Keratinocyte (primary cell): ENCODE measurements at regions not wholly inside any gene's neighbourhood (a gene's known extent, or its start where the extent isn't known, plus 50 kb on each side); places are given as distances from the start of the nearest gene placed in this dataset.

Source experiments
- DNase-seq: peaks from one replicate; pipeline ENCODE4 v3.0.0-alpha.2; 2011; ENCODE audit warnings: low read depth, missing footprints, low spot score
- FAIRE-seq: peaks from 2 replicates; lab custom pipeline; 2011; peaks lifted over from hg19 to GRCh38; lab: Jason Lieb, UNC
- H2AFZ ChIP-seq: 2 replicates; pipeline ENCODE4 v1.6.0; 2012; ENCODE audit warnings: low read length, control low read depth, inconsistent platforms; ENCODE audit not compliant: control insufficient read depth
- H3K27ac ChIP-seq: 2 replicates; pipeline ENCODE4 v1.5.1; 2011; ENCODE audit warnings: low read length; ENCODE audit not compliant: control insufficient read depth, insufficient read depth
- H3K27me3 ChIP-seq: 3 replicates; pipeline ENCODE4 v1.6.0; 2011; ENCODE audit warnings: low read length; ENCODE audit not compliant: control insufficient read depth, insufficient read depth; ENCODE audit errors: extremely low read depth
- H3K36me3 ChIP-seq, 2 experiments: 2 replicates in 1 of 2; 3 replicates in 1 of 2; pipeline ENCODE4 v1.5.1; 2011; ENCODE audit warnings: low read length in 2 of 2, mild to moderate bottlenecking in 1 of 2; ENCODE audit not compliant: control insufficient read depth in 2 of 2, insufficient read depth in 2 of 2; ENCODE audit errors: extremely low read depth in 1 of 2
- H3K4me1 ChIP-seq: 3 replicates; pipeline ENCODE4 v1.5.1; 2011; ENCODE audit warnings: low read length; ENCODE audit not compliant: control insufficient read depth, insufficient read depth; ENCODE audit errors: extremely low read depth
- H3K4me2 ChIP-seq: 3 replicates; pipeline ENCODE4 v1.6.0; 2011; ENCODE audit warnings: low read depth, low read length; ENCODE audit not compliant: control insufficient read depth, insufficient read depth; ENCODE audit errors: extremely low read depth
- H3K4me3 ChIP-seq, 3 experiments: fragments of 200-600 bp in 1 of 3; sonication (generic) in 1 of 3; 2 replicates in 2 of 3; 3 replicates in 1 of 3; pipeline ENCODE4 v1.5.1; 2011 to 2016; ENCODE audit warnings: low read length in 3 of 3, mild to moderate bottlenecking in 3 of 3, control low read depth in 2 of 3, inconsistent platforms in 1 of 3, low read depth in 1 of 3, mixed read lengths in 1 of 3, mixed run types in 1 of 3, moderate library complexity in 1 of 3; ENCODE audit not compliant: control insufficient read depth in 2 of 3, insufficient read depth in 2 of 3; ENCODE audit errors: extremely low read depth in 1 of 3
- H3K79me2 ChIP-seq: 2 replicates; pipeline ENCODE4 v1.6.0; 2012; ENCODE audit warnings: low read length; ENCODE audit not compliant: control insufficient read depth, insufficient read depth
- H3K9ac ChIP-seq: 3 replicates; pipeline ENCODE4 v1.6.0; 2011; ENCODE audit warnings: low read length; ENCODE audit not compliant: control insufficient read depth, insufficient read depth; ENCODE audit errors: extremely low read depth
- H3K9me1 ChIP-seq: 3 replicates; pipeline ENCODE4 v1.6.0; 2011; ENCODE audit warnings: low read length; ENCODE audit not compliant: control insufficient read depth, insufficient read depth; ENCODE audit errors: extremely low read depth
- H3K9me3 ChIP-seq: 2 replicates; pipeline ENCODE4 v1.5.1; 2012; ENCODE audit warnings: low read depth, low read length; ENCODE audit not compliant: control insufficient read depth
- H4K20me1 ChIP-seq: 3 replicates; pipeline ENCODE4 v1.6.0; 2011; ENCODE audit warnings: low read length; ENCODE audit not compliant: control insufficient read depth, insufficient read depth; ENCODE audit errors: extremely low read depth
- CTCF ChIP-seq, 3 experiments: IDR thresholded peaks in 1 of 3; conservative IDR thresholded peaks in 1 of 3; optimal IDR thresholded peaks in 1 of 3; 2 replicates in 2 of 3; 3 replicates in 1 of 3; pipeline versions ENCODE3 to v1.5.1; 2011; ENCODE audit warnings: low read length in 3 of 3, mild to moderate bottlenecking in 3 of 3, moderate library complexity in 2 of 3, control low read depth in 1 of 3, inconsistent platforms in 1 of 3; ENCODE audit not compliant: insufficient read depth in 2 of 3; ENCODE audit errors: extremely low read depth in 1 of 3
- EZH2 ChIP-seq: IDR thresholded peaks from one replicate; pipeline ENCODE4 v1.6.1; 2012; ENCODE audit warnings: inconsistent platforms, mild to moderate bottlenecking, low read length, moderate library complexity
- dilution Hi-C: fragments of 300-500 bp; cut with MboI; formaldehyde crosslinking; loops from one replicate; pipeline ENCODE4 v1.7.0; 2020; ENCODE audit warnings: low sequenced_read_pairs; ENCODE audit not compliant: extremely low pct_ligation_motif_present

DNA sequence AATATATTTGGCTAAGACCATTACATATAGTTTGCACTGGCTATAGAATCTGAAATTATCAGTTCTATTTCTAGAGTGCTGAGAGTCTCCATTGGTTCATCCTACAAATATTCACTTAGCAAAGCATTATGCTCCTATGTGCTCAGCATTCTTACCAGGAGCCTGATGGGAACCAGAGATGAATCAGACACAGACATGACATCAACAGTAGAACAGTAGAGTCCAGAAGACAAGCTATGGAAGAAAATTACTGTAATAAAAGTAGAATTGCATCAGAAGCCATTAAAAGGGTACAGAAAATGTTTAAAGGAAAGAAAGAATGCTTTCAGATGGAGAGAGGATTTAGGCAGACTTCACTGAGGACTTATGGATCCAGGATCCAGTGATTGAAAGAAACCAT is 271.7 kb upstream of the SNX7 start:
- TF ChIP-seq EZH2 (no peak), CTCF (optimal IDR thresholded peaks at IDR 0.05 in 1 of 3, IDR thresholded peaks at IDR 0.05 in 1 of 3, conservative IDR thresholded peaks at IDR 0.05 in 1 of 3; ENCODE audit: extremely low read depth in 1 of 3, insufficient read depth in 2 of 3, low read length in 3 of 3) (no peak)
- Histone ChIP-seq H2AFZ (peak overlapping the region; percentile 48), H3K4me1 (peaks cover 30% of the 10 kb centered on the region), H3K4me3 (no peak overlapping the region), H3K4me2 (no peak overlapping the region), H3K27me3 (no peaks in the 10 kb centered on the region), H3K27ac (peak overlapping the region; percentile 63), H3K36me3 (no peaks in the 10 kb centered on the region), H3K79me2 (no peaks in the 10 kb centered on the region), H3K9me1 (no peaks in the 10 kb centered on the region), H3K9me3 (no peaks in the 10 kb centered on the region), H4K20me1 (no peaks in the 10 kb centered on the region), H3K9ac (no peak overlapping the region)
- dilution Hi-C loops: no loop called here
- peak; percentile 76 for FAIRE-seq
- peak; percentile 9 for DNase-seq

DNA sequence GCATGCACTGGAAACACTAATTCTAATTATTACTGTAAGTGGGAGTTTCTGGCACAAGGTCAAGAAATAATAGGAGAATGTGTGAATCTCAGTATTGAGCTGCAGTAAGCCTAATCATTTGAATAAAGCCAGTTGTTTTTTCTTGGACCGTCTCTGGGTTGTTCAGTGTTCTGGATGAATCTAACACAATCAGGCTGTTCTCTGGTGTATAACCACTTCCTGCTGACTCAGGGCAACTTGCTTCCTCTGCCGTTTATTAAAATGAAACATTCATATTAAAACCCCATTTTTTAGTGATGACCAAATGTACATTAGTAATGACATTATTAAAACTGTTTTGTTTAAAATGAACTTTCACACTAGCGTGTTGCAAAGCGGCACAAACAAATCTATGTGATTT is 273.1 kb upstream of the SNX7 start:
- H3K4me1 ChIP-seq: peaks cover 30% of the 10 kb centered on the region
- H3K27me3 ChIP-seq: no peaks in the 10 kb centered on the region
- no peaks in the 10 kb centered on the region for H3K36me3 ChIP-seq
- H4K20me1 ChIP-seq: no peaks in the 10 kb centered on the region
- H3K9ac ChIP-seq: no peak overlapping the region
- FAIRE-seq: peak; percentile 90
- DNase-seq: peak; percentile 53
- no peaks in the 10 kb centered on the region for H3K9me3 ChIP-seq
- no peaks in the 10 kb centered on the region for H3K9me1 ChIP-seq
- TF ChIP-seq CTCF (optimal IDR thresholded peaks at IDR 0.05 in 1 of 3, IDR thresholded peaks at IDR 0.05 in 1 of 3, conservative IDR thresholded peaks at IDR 0.05 in 1 of 3; ENCODE audit: extremely low read depth in 1 of 3, insufficient read depth in 2 of 3, low read length in 3 of 3): no peak
- TF ChIP-seq EZH2: no peak
- peak overlapping the region in 1 of 3 experiments; percentile 38 for H3K4me3 ChIP-seq
- H2AFZ ChIP-seq: no peak overlapping the region
- dilution Hi-C loops: no loop called here
- H3K79me2 ChIP-seq: no peaks in the 10 kb centered on the region
- H3K4me2 ChIP-seq: peak overlapping the region; percentile 3
- H3K27ac ChIP-seq: peak overlapping the region; percentile 63
